Body of pancreas (tissue), 4 donors: ENCODE measurements at regions not wholly inside any gene's neighbourhood (a gene's known extent, or its start where the extent isn't known, plus 50 kb on each side); places are given as distances from the start of the nearest gene placed in this dataset.

Source experiments
- POLR2A ChIP-seq, 3 donors: fragments of 450-650 bp; IDR thresholded peaks; one replicate each; pipeline ENCODE4 v1.6.1; 2016; ENCODE audit warnings: antibody characterized with exemption in 3 of 3, mild to moderate bottlenecking in 2 of 3
- TF ChIP-seq, protein P1 (sequence below), 7 experiments: fragments of 450-650 bp in 4 of 7; fragments of 200-600 bp in 3 of 7; sonication (generic) in 3 of 7; IDR thresholded peaks; one replicate each; pipeline ENCODE4 v1.5.1; 2016 to 2019; ENCODE audit warnings: antibody characterized with exemption in 7 of 7

DNA sequence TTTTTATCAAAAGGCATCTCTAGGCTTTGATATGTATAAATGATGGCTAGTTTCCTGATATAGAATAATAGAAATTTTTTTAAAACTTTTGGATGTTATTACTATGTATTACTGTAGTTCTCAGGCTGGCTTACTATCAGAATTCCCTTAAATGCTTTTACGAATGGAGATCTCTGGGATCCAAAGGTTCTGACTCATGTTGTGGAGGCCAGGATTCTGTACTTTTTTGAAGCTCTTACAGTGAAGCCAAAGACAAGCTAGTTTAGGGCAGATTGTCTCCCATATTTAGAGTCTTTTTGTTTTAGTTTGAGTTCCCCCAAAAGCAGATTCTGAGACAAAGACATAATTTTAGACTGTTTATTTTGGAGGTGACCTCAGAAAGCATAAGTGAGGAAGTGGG is 265.9 kb upstream of the SESN3 start:
- TF ChIP-seq POLR2A (IDR thresholded peaks at IDR 0.05): no peak
- TF ChIP-seq, protein P1, sequence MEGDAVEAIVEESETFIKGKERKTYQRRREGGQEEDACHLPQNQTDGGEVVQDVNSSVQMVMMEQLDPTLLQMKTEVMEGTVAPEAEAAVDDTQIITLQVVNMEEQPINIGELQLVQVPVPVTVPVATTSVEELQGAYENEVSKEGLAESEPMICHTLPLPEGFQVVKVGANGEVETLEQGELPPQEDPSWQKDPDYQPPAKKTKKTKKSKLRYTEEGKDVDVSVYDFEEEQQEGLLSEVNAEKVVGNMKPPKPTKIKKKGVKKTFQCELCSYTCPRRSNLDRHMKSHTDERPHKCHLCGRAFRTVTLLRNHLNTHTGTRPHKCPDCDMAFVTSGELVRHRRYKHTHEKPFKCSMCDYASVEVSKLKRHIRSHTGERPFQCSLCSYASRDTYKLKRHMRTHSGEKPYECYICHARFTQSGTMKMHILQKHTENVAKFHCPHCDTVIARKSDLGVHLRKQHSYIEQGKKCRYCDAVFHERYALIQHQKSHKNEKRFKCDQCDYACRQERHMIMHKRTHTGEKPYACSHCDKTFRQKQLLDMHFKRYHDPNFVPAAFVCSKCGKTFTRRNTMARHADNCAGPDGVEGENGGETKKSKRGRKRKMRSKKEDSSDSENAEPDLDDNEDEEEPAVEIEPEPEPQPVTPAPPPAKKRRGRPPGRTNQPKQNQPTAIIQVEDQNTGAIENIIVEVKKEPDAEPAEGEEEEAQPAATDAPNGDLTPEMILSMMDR (IDR thresholded peaks at IDR 0.05): no peak
